ENCODE measurements at regions not wholly inside any gene's neighbourhood (a gene's known extent, or its start where the extent isn't known, plus 50 kb on each side); places are given as distances from the start of the nearest gene placed in this dataset.

- Mint-ChIP-seq H3K36me3 (ENCODE audit: low read depth) (no peaks in the 10 kb centered on the region), H3K27me3 (ENCODE audit: low read depth) (peaks cover 50% of the 10 kb centered on the region), H3K27ac (no peak overlapping the region), H3K9me3 (no peaks in the 10 kb centered on the region), H3K4me1 (ENCODE audit: low read depth) (no peaks in the 10 kb centered on the region), H3K4me3 (ENCODE audit: low read depth) (no peak overlapping the region)
- DNase-seq (ENCODE audit: low spot score), result no peak
- intact Hi-C loops (cut with micrococcal nuclease), result loop anchor here (2.0 kb wide), 1 partner anchor 18 kb away; no protein-coding TSS in a partner anchor
Measured at GRCh38 chr6:165986311-165986913, 181.2 kb downstream of the TBXT start.

GRCh38 chr6:165985806-165986299, 181.8 kb downstream of the TBXT start:
- H3K9me3 Mint-ChIP-seq, result no peaks in the 10 kb centered on the region
- intact Hi-C loops (cut with micrococcal nuclease), result loop anchor here (2.0 kb wide), 1 partner anchor 19 kb away; no protein-coding TSS in a partner anchor
- H3K27me3 Mint-ChIP-seq (ENCODE audit: low read depth), result peaks cover 47% of the 10 kb centered on the region
- no peak overlapping the region for H3K27ac Mint-ChIP-seq
- no peak overlapping the region for H3K4me3 Mint-ChIP-seq (ENCODE audit: low read depth)
- H3K4me1 Mint-ChIP-seq (ENCODE audit: low read depth), result no peaks in the 10 kb centered on the region
- no peak for DNase-seq (ENCODE audit: low spot score)
- H3K36me3 Mint-ChIP-seq (ENCODE audit: low read depth), result no peaks in the 10 kb centered on the region

GRCh38 chr6:165985281-165985805, 182.3 kb downstream of the TBXT start:
- H3K27ac Mint-ChIP-seq, result no peak overlapping the region
- H3K36me3 Mint-ChIP-seq (ENCODE audit: low read depth), result no peaks in the 10 kb centered on the region
- H3K4me3 Mint-ChIP-seq (ENCODE audit: low read depth), result no peak overlapping the region
- no peaks in the 10 kb centered on the region for H3K4me1 Mint-ChIP-seq (ENCODE audit: low read depth)
- intact Hi-C loops (cut with micrococcal nuclease), result no loop called here
- DNase-seq (ENCODE audit: low spot score), result no peak
- H3K27me3 Mint-ChIP-seq (ENCODE audit: low read depth), result peaks cover 42% of the 10 kb centered on the region
- H3K9me3 Mint-ChIP-seq, result no peaks in the 10 kb centered on the region

- DNase-seq (ENCODE audit: low spot score), result no peak
- H3K4me3 Mint-ChIP-seq (ENCODE audit: low read depth), result no peak overlapping the region
- intact Hi-C loops (cut with micrococcal nuclease), result no loop called here
Measured at GRCh38 chr6:165984729-165985275, 182.8 kb downstream of the TBXT start.

GRCh38 chr6:165983112-165984072, 184.3 kb downstream of the TBXT start:
- intact Hi-C loops (cut with micrococcal nuclease), result no loop called here
- no peaks in the 10 kb centered on the region for H3K9me3 Mint-ChIP-seq
- no peak overlapping the region for H3K4me3 Mint-ChIP-seq (ENCODE audit: low read depth)
- peaks cover 28% of the 10 kb centered on the region for H3K27me3 Mint-ChIP-seq (ENCODE audit: low read depth)
- no peaks in the 10 kb centered on the region for H3K36me3 Mint-ChIP-seq (ENCODE audit: low read depth)
- no peak for DNase-seq (ENCODE audit: low spot score)
- H3K27ac Mint-ChIP-seq, result no peak overlapping the region
- H3K4me1 Mint-ChIP-seq (ENCODE audit: low read depth), result no peaks in the 10 kb centered on the region

More at GRCh38 chr6:165984729-165985275, 182.8 kb downstream of the TBXT start:
- Mint-ChIP-seq H3K4me1 (ENCODE audit: low read depth) (no peaks in the 10 kb centered on the region), H3K27ac (no peak overlapping the region), H3K27me3 (ENCODE audit: low read depth) (peaks cover 37% of the 10 kb centered on the region), H3K36me3 (ENCODE audit: low read depth) (no peaks in the 10 kb centered on the region), H3K9me3 (no peaks in the 10 kb centered on the region)

- Mint-ChIP-seq H3K27me3 (ENCODE audit: low read depth) (peaks cover 4% of the 10 kb centered on the region), H3K9me3 (no peaks in the 10 kb centered on the region), H3K4me1 (ENCODE audit: low read depth) (no peaks in the 10 kb centered on the region), H3K4me3 (ENCODE audit: low read depth) (no peak overlapping the region), H3K36me3 (ENCODE audit: low read depth) (no peaks in the 10 kb centered on the region), H3K27ac (no peak overlapping the region)
- intact Hi-C loops (cut with micrococcal nuclease), result no loop called here
- no peak for DNase-seq (ENCODE audit: low spot score)
Measured at GRCh38 chr6:165978476-165978875, 189.2 kb downstream of the TBXT start.

- Mint-ChIP-seq H3K4me3 (ENCODE audit: low read depth) (no peak overlapping the region), H3K27ac (no peak overlapping the region), H3K27me3 (ENCODE audit: low read depth) (peaks cover under 1% of the 10 kb centered on the region), H3K9me3 (no peaks in the 10 kb centered on the region), H3K36me3 (ENCODE audit: low read depth) (no peaks in the 10 kb centered on the region), H3K4me1 (ENCODE audit: low read depth) (no peaks in the 10 kb centered on the region)
- no peak for DNase-seq (ENCODE audit: low spot score)
- intact Hi-C loops (cut with micrococcal nuclease), result no loop called here
Measured at GRCh38 chr6:165976684-165977083, 191.0 kb downstream of the TBXT start.

- no peak overlapping the region for H3K4me3 Mint-ChIP-seq (ENCODE audit: low read depth)
- H3K4me1 Mint-ChIP-seq (ENCODE audit: low read depth), result no peaks in the 10 kb centered on the region
- no peaks in the 10 kb centered on the region for H3K36me3 Mint-ChIP-seq (ENCODE audit: low read depth)
Measured at GRCh38 chr6:165974817-165975216, 192.8 kb downstream of the TBXT start.

GRCh38 chr6:165973473-165973872, 194.2 kb downstream of the TBXT start:
- DNase-seq (ENCODE audit: low spot score), result no peak
- intact Hi-C loops (cut with micrococcal nuclease), result no loop called here
- no peaks in the 10 kb centered on the region for H3K27me3 Mint-ChIP-seq (ENCODE audit: low read depth)
- no peak overlapping the region for H3K4me3 Mint-ChIP-seq (ENCODE audit: low read depth)
- H3K4me1 Mint-ChIP-seq (ENCODE audit: low read depth), result no peaks in the 10 kb centered on the region
- no peaks in the 10 kb centered on the region for H3K9me3 Mint-ChIP-seq
- no peaks in the 10 kb centered on the region for H3K36me3 Mint-ChIP-seq (ENCODE audit: low read depth)
- no peak overlapping the region for H3K27ac Mint-ChIP-seq

More at GRCh38 chr6:165974817-165975216, 192.8 kb downstream of the TBXT start:
- Mint-ChIP-seq H3K27me3 (ENCODE audit: low read depth) (no peaks in the 10 kb centered on the region), H3K9me3 (no peaks in the 10 kb centered on the region), H3K27ac (no peak overlapping the region)
- no peak for DNase-seq (ENCODE audit: low spot score)
- intact Hi-C loops (cut with micrococcal nuclease), result no loop called here

GRCh38 chr6:165972139-165972802, 195.4 kb downstream of the TBXT start:
- no peaks in the 10 kb centered on the region for H3K9me3 Mint-ChIP-seq
- H3K27ac Mint-ChIP-seq, result no peak overlapping the region
- intact Hi-C loops (cut with micrococcal nuclease), result no loop called here
- no peak for DNase-seq (ENCODE audit: low spot score)
- no peak overlapping the region for H3K4me3 Mint-ChIP-seq (ENCODE audit: low read depth)
- H3K36me3 Mint-ChIP-seq (ENCODE audit: low read depth), result no peaks in the 10 kb centered on the region
- H3K27me3 Mint-ChIP-seq (ENCODE audit: low read depth), result no peaks in the 10 kb centered on the region
- H3K4me1 Mint-ChIP-seq (ENCODE audit: low read depth), result no peaks in the 10 kb centered on the region

- H3K36me3 Mint-ChIP-seq (ENCODE audit: low read depth), result no peaks in the 10 kb centered on the region
- H3K4me3 Mint-ChIP-seq (ENCODE audit: low read depth), result no peak overlapping the region
- H3K27ac Mint-ChIP-seq, result no peak overlapping the region
- intact Hi-C loops (cut with micrococcal nuclease), result no loop called here
- DNase-seq (ENCODE audit: low spot score), result no peak
- no peaks in the 10 kb centered on the region for H3K9me3 Mint-ChIP-seq
- no peaks in the 10 kb centered on the region for H3K27me3 Mint-ChIP-seq (ENCODE audit: low read depth)
- H3K4me1 Mint-ChIP-seq (ENCODE audit: low read depth), result no peaks in the 10 kb centered on the region
Measured at GRCh38 chr6:165971202-165971601, 196.4 kb downstream of the TBXT start.

- Mint-ChIP-seq H3K27ac (no peak overlapping the region), H3K4me1 (ENCODE audit: low read depth) (no peaks in the 10 kb centered on the region), H3K36me3 (ENCODE audit: low read depth) (no peaks in the 10 kb centered on the region), H3K27me3 (ENCODE audit: low read depth) (no peaks in the 10 kb centered on the region), H3K4me3 (ENCODE audit: low read depth) (no peak overlapping the region), H3K9me3 (no peaks in the 10 kb centered on the region)
- intact Hi-C loops (cut with micrococcal nuclease), result no loop called here
- no peak for DNase-seq (ENCODE audit: low spot score)
Measured at GRCh38 chr6:165970001-165970400, 197.7 kb downstream of the TBXT start.

All from activated T-helper 2 cell treated with anti-CD3 and anti-CD28 coated beads, Interferon-gamma antibody, Interleukin-2, Interleukin-4, amounts not matched to agents 10 μg/mL and 5 μg/mL and 100 μg/mL, durations not matched to agents 14 hours and 24 hours and 36 hours (primary cell).